GM18511 (cell line): ENCODE measurements at regions not wholly inside any gene's neighbourhood (a gene's known extent, or its start where the extent isn't known, plus 50 kb on each side); places are given as distances from the start of the nearest gene placed in this dataset.

Experiments used
- ATAC-seq: cut with Tn5 transposase; IDR thresholded peaks from one replicate; pipeline ENCODE4 v1.9.1; 2021; ENCODE audit warnings: mild to moderate bottlenecking, moderate library complexity; ENCODE audit not compliant: unreplicated experiment

DNA sequence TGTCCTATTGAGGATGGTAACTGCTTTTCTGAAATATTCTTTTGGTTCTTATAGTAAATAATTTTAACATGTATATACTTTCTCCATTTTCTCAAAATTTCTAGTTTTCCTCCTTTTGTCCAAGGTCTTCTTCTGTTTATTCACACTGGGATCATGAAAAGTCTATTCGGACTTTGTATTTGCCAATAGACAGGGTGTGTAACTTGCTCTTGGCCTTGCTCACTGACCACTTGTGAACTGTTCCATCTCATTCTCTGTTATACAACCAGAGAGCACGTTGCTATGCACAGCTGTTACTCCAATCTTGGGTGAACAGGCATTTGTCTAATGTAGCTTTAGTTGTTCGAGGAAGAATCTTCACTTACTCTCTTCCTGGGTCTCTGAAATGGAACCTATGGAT, 388.9 kb downstream of the SH3GL2 start:
- ATAC-seq = no peak

DNA sequence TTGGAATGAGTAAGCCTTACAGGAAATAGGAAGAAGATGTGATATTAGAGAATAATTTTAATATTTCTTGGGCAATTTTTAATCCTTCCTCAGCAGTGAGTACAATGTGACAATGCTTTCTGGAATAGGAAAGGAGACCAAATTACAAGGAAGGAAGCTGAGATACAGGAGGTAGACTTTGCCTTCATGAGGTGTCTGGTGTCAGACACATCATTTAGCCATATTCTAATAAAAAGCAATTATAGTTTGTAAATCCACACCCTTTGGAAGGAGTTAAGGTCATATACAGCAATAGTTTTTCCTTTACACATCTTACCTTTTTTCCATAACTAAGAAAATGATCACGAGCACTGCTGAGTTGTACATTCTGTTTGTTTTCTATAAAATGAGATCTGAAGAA, 390.4 kb downstream of the SH3GL2 start:
- ATAC-seq = no peak

DNA sequence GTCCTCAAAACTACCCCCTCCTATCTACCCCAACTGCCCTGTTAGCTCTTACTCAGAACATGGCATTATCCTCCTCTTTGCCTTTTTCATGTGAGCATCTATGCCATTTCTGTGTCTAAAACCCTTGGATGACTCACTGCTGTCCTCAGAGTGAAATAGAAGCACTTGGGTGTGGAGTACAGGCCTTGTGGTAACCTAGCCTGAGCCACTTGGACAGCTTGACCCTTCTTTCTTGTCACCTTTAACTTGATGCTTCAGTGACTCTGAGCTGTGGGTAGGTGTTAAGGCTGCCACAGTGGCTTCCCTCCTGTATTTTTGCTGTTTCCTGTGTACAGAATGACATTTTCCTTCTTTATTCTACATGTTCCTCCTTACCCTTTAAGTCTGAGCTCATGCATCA, 391.4 kb downstream of the SH3GL2 start:
- ATAC-seq = no peak

DNA sequence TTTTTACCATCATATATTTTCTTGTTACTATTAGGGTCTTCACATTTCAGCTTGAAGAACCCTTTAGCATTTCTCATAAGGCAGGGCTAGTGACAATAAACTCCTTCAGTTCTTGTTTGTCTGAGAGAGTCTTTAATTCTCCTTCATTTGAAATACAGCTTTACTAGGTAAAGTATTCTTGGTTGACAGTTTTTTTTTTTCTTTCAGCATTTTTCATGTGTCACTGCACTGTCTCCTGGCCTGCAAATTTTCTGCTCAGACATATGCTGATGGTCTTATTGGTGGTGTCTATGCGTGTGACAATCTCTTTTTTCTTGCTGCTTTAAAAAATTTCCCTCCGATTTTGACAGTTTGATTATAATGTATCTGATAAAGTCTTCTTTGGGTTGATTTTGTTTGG, 399.9 kb downstream of the SH3GL2 start:
- ATAC-seq = no peak

DNA sequence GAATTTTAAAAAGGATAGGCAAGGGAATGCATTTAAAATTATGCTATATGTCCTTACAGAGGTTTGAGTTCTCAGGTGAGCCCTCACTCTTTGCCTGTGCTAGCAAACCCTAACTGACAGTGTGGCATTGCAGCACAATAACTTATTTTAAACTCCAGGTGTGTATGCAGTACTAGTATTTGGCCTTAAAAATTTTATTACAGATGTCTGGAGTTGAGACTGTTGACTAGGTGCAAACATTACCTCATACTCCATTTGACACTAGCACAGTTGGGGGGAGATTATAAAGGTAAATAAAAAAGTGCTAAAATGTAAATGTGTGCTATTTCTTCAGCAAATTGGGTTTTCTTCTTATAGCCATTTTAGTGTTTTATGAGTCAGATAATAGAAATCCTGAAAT, 407.7 kb downstream of the SH3GL2 start:
- ATAC-seq = no peak

DNA sequence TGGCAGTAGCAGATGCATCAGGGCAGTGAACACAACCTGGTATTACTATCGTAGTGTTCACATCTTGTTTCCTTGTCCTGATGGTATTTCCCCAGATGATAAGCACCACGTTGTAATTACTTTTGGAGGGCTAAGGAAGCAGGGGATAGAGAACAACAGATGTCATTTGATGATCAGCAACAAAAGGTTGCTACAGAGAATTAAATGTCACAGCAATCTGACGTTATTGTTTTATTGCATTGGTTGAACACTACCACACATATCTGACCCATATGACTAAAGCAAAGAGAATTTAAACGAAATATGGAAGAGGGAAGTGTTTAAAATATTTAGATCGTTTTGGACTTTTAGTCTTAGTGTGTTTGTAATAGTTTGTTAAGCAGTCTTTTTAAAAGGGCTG, 408.3 kb downstream of the SH3GL2 start:
- no peak for ATAC-seq

DNA sequence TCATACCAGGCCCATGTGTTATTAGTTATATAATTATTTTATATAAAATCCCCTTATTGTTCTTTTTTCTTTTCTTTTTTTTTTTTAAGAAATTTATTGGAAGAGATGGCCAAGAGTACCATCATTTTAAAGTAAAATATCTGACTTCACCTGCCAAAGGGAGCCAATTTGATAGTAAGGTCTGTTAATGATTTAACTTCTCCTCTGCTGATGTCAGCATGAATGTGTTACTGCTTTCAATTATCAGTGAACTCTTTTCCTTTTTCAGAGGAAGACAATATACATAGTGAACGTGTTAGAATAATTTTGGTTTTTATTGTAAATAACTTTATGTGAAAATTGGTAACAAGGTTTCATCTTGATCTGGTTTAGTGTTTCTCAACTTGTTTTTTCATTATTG, 409.6 kb downstream of the SH3GL2 start:
- no peak for ATAC-seq

DNA sequence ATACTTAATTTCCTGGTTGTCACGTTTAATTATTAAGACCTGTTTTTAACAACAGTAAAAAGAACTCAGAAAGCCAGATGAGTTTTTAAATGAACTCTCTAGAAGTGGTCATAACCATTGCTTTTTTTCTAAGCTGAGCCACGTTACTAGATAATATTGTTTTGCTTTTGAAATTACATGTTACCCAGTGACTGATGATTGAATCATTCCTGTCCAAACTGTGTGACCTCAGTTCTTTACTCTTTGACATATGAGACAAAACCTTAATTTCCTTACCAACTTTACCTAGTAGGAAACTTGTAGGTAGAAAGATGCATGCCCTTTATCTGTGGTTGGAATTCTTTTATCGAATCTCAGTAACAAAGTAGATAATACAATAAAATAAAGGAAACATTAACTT, 411.7 kb downstream of the SH3GL2 start:
- ATAC-seq = no peak

DNA sequence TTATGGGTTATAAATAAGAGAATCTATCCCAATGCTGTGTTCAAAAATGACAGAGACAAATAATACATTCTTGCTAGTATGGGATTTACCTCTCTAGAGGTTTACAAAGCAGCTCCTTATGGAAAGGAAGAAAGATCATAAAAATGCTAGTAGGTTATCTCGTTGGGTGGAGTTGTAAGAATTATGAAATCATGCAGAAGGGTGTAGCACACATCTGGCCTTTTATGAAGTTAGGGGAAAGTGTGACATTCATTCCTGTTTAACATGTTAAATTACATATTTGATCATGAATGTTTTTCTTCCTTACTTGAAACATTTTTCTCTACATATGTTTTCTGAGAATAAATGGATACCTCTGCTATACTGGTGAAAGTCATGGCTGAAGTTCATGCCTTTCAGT, 414.2 kb downstream of the SH3GL2 start:
- ATAC-seq = no peak

DNA sequence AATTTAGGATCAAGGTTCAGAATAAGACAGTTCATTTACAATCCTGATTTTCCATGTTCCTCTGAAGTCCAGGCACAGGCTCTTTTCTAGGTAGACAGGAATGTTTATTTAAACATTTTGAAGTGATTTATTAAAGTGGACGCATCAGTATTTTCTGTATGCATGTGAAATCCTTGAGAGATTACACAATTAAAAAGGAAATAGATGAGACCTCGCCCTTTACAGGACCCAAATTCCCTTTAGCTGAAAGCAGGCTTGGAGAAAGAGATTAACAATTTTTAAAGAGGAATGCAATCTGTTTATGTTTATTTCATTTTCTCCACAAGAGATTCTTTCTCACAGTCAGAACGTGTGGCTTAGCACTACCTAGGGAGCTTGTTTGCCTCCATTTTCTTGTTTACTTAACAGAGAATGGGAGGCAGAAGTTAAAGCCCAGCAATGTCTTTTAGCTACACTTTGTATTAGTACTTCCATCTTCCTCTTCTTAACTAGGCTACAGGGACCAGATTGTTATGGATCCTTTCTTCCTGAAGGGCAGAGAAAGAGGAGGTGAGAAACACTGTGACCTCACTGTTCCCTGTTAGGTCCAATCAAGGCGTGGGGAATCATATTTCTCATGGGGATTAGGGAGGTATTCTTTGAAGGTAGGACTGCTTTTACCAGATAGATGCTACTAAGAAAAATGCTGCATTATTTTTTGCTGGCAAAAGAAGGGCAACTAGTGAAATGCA, 416.0 kb downstream of the SH3GL2 start:
- ATAC-seq = no peak

DNA sequence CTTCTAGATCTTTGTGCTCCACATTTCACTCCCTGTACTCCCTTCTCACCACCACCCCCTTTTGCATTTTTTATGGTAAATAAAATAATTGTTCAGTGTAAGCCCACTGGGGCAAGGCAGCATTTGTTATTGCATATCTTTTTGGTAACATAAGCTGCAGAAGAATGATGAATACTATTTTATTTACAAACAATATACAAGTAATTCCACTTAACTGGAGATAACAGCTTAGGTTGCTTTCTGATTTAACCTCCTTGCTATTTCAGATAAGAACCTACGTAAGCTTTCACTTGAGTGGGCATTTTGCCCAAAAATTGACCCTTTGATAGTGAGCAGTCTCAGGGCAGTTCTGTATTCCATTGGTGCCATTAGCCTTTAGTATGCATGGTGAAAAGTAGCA, 417.9 kb downstream of the SH3GL2 start:
- ATAC-seq = no peak

DNA sequence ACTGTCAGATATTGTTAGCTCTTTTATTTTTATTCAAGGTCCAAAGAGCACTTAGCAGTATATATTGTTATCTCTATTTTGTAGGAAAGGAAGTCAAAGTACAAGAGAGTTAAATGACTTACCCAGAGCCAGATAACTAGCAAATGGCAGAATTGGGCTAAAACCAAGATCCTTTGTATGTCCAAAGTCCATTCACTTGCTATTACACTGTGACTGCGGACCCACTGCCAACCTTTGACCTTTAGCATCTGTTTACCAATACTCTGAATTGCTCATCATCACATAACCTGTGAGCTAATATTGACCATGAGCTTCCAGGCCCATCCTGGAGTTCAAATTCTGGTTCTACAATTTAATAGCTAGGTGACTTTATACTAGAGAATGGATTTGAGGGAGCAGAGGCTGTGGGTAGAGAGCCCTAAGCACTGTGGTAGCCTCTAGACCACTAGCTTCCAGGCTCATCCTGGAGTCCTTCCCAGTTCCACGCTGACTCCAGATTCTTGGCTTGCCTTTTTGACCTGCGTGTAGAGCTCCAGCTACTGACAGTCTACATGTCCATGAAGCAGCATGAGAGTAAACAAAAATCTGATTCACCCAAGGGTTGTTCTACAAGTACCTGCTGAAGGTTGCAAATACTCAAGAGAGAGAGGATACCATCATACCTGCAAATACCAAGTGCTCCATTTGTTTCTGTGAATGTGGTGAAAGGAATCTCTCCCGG, 424.0 kb downstream of the SH3GL2 start:
- no peak for ATAC-seq

DNA sequence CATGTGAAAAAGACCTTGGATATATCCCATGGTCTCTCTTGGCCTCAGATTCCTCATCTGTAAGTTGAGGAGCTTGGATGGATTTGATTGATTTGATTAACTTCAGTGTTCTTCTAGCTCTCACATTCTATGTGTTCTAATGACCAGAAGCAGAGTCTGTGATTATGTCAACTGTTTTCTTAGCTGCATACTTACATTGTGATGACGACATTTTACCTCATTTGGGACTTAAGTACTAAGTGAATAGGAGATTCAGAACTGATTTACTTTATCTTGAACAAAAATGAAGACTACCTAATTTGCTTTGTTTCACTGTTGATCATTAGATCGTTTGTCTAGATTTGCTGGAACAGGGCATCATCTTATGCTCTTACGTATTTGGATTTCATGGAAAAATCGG, 427.7 kb downstream of the SH3GL2 start:
- ATAC-seq = no peak

DNA sequence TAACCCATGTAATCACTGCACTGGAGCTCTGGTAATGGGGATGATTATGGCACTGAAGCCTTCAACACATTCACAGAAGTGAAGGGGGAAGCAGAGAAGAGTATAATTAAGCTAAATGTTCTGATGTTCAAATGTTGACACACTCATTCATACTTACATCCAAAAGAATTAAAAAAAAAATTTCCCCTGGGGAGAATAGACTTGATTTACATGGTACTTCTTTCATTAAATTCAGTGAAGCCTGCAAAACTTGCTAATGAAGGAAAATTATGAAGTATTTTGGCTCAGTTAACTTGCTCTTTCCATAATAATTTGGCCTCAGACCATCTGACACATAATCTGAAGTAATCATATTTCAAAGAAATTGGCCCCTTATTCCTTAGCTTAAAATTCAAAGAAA, 428.8 kb downstream of the SH3GL2 start:
- no peak for ATAC-seq

DNA sequence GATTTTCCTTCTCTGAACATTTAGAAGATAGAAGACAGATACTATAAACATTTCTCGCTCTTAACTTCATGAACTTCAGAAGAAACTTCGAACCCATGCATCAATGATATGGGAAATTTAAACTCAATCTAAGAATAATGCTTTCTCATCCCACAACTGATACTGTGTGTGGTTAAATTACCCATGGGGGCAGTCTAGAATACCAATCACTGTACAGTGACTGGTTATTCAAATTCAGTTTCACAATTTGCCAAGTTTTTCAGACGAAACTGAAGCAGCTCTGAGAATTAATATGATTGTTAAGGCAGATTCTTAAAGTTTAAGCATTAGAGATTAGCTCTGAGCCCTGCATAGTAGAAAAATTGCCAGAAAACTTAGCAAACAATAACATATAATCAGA, 431.0 kb downstream of the SH3GL2 start:
- no peak for ATAC-seq

DNA sequence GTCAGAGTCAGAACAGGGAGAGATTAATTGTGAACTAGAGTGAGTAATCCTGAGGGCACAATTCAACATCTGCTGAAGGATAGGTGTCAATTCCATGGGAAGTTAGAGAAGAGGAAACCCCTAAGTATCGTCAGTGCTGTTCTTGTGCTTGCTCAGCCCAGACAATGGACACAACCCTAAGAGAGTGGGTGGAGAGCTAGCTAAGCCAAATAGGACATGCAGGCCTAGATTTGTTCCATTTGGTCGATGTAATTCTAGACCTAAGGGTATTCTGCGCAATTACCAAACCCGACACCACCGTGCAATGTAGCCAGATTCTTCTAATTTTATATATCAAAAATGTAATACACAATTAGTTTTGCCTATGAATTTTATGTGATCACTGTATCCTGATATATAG, 431.6 kb downstream of the SH3GL2 start:
- no peak for ATAC-seq

DNA sequence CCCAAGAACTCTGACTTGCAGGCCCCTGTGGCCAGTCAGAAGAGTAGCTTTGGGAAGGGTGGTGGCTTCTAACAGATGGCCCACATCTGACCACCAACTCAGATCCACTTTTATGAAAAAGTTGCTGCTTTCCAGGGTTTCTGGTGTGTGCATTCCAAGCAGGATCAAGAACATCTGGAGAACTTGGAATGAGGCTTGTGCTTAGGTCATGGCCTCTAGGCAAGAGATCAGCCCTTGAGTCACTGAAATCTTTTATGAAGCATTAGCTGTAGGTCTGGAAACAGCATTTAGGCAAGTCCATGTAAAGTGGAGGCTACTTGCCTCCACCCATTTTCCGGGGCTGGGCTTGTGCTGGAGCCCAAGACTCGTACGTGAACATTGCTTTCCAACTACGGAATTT, 433.3 kb downstream of the SH3GL2 start:
- no peak for ATAC-seq

DNA sequence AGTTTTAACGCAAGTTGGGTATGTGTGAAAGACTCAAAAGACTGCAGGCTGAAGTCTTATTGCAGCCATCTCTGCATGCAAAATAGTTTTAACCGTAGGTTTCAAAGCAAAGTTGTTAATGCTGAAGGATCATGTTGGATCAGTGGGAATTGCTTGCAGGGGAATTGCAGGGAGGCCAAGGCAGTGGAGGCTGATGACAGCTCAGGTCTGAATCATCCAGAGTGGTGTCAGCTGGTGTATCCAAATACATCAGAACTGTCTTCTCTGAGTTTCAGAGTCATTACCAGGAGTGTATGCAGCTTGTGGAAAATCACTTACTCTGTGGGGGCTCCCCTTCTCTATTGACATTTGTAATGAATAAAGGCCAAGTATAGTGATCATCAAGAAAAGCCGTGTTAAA, 435.7 kb downstream of the SH3GL2 start:
- ATAC-seq = no peak

DNA sequence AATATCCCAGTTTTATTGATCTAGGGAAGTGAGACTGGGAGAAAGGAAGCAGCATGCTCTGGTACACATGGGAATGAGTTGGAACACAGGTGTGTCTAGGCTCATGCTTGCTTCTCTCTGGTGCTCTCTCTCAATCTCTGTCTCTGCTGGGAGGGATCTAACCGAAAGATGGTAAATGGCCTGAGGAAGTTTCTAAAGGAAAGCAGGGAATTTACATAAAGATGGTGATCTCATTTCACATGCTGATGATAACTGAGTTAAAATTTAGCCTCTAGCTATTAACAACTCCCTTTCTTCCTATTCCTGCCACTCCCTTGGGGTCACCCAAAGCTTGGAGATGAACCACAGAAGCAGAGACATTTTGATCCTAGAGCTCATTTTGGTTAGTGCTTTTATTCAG, 436.2 kb downstream of the SH3GL2 start:
- ATAC-seq = no peak

DNA sequence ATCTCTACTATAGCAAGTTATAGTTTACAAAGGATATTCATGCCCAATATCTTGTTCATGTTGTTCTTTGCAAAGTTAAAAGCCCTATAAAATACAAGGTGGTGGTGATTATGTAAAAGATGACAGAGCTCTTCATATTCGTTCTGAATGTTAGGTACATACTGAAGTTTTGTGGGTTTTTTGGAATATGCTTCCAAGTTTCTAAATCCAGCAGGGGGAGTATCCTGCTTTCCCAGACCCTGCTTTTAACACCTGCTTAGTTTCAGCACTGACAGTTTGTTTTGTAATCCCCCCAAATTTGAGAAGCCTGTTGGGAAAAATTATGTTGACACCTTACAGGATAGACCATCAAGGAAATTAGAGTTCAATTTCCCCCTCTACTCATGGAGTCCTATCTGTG, 438.3 kb downstream of the SH3GL2 start:
- ATAC-seq = no peak

DNA sequence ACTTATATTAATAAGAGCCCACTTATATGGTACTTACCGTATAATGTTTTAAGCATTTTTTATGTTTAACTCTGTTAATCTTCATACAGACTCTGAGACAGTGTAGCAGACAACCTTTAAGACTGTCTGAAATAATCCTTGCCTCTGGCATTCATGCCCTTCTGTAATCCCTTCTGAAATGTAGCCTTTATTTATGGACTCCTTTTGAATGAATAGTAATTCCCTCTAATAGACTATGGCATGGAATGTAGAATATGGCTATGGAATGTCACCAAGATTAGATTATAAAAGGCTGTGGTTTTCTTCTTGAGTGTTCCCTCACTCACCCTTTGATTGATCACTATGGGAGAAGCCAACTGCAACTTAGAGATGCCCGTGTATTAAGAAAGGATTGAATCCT, 439.4 kb downstream of the SH3GL2 start:
- no peak for ATAC-seq

DNA sequence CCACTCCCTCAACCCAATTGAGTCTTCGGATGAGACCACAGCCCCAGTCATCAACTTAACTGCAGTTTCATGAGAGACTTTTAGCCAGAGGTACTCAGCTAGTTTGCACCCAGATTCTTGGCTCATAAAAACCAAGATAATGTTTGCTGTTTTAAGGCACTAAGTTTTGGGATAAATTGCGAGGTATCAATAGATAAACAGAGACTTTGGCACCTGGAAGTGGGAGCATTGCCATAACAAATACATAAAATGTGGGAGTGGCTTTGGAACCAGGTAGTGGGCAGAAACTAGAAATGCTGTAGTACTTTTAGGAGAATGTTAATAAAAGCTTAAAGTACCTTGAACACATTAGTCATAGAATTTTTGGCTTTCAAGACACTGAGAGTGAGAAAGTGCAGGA, 439.8 kb downstream of the SH3GL2 start:
- ATAC-seq = no peak
